ENCODE measurements at regions not wholly inside any gene's neighbourhood (a gene's known extent, or its start where the extent isn't known, plus 50 kb on each side); places are given as distances from the start of the nearest gene placed in this dataset.

- no peak for TF ChIP-seq YY1 (IDR thresholded peaks at IDR 0.05; ENCODE audit: low read depth, low read length)
These were observed 757.5 kb upstream of the TMEFF2 start (continued) for GRCh38 chr2:192952245-192952644.

GRCh38 chr2:192948316-192948715 is 753.6 kb upstream of the TMEFF2 start:
- intact Hi-C loops (cut with micrococcal nuclease; ENCODE audit: unreplicated experiment) (no loop called here), in situ Hi-C loops (cut with MboI) (no loop called here)
- no peaks in the 10 kb centered on the region for H3K27me3 ChIP-seq (replicated peaks in 1 of 2; ENCODE audit: control insufficient read depth in 2 of 2, insufficient read depth in 2 of 2, low read length in 1 of 2)
- H3K4me1 ChIP-seq (ENCODE audit: control insufficient read depth, insufficient read depth, low read length) = no peaks in the 10 kb centered on the region
- H3K9ac ChIP-seq (ENCODE audit: control insufficient read depth, insufficient read depth, low read length) = no peak overlapping the region
- CTCF ChIA-PET = no interaction called here
- DNase-seq (ENCODE audit: low read depth, low spot score) (no peak), FAIRE-seq (no peak), ATAC-seq (no peak)
- no peaks in the 10 kb centered on the region for H3K36me3 ChIP-seq (ENCODE audit: control insufficient read depth in 2 of 2, insufficient read depth in 2 of 2, low read length in 1 of 2)
- no TSS peak for BruUV-seq (replicated peaks)
- H3K9me3 ChIP-seq (replicated peaks; ENCODE audit: control insufficient read depth, insufficient read depth, low read length) = no peaks in the 10 kb centered on the region
- RAD21 ChIA-PET (ENCODE audit: unreplicated experiment) = no interaction called here
- H4K20me1 ChIP-seq (ENCODE audit: control insufficient read depth, insufficient read depth) = no peaks in the 10 kb centered on the region
- no peaks in the 10 kb centered on the region for H3K79me2 ChIP-seq (ENCODE audit: control insufficient read depth, insufficient read depth, low read length)
- POLR2A ChIA-PET = no interaction called here
- TF ChIP-seq KDM1A (IDR thresholded peaks at IDR 0.05; ENCODE audit: borderline replicate concordance) = no peak
- TF ChIP-seq ATF2 (IDR thresholded peaks at IDR 0.05; ENCODE audit: low read length) = no peak
- TF ChIP-seq NKRF (conservative IDR thresholded peaks at IDR 0.05) = no peak
- no peak for TF ChIP-seq STAT3 (IDR thresholded peaks at IDR 0.05; ENCODE audit: low read depth, low read length)
- TF ChIP-seq RELA (IDR thresholded peaks at IDR 0.05; ENCODE audit: borderline replicate concordance, partially characterized antibody) = no peak
- no peak for TF ChIP-seq ZNF622 (IDR thresholded peaks at IDR 0.05)
- no peak for TF ChIP-seq POLR2A (IDR thresholded peaks at IDR 0.05; ENCODE audit: low read depth, low read length)
- TF ChIP-seq POLR2AphosphoS5 (IDR thresholded peaks at IDR 0.05; ENCODE audit: low read length) = no peak
- TF ChIP-seq YBX1 (IDR thresholded peaks at IDR 0.05) = no peak
- TF ChIP-seq EZH2 (IDR thresholded peaks at IDR 0.05; ENCODE audit: borderline replicate concordance, control insufficient read depth, low read depth, low read length) = no peak
- no peak for TF ChIP-seq ZNF274 (IDR thresholded peaks at IDR 0.05; ENCODE audit: insufficient read depth, insufficient read length)
- no peak for TF ChIP-seq PAX8 (IDR thresholded peaks at IDR 0.05)
- no peak for TF ChIP-seq SMARCA5 (IDR thresholded peaks at IDR 0.05)
- TF ChIP-seq CHD4 (IDR thresholded peaks at IDR 0.05) = no peak
- TF ChIP-seq PRDM15 (CRISPR knock-in tag; IDR thresholded peaks at IDR 0.05) = no peak
- TF ChIP-seq NBN (IDR thresholded peaks at IDR 0.05) = no peak
- H3K4me3 ChIP-seq = no peak overlapping the region
- 0% methylated on average over 3 of the region's 3 CpGs for WGBS (ENCODE audit: insufficient coverage, insufficient replicate concordance, low lambda C conversion rate, missing lambda C conversion rate)
- no peak overlapping the region for H3K27ac ChIP-seq (ENCODE audit: control insufficient read depth, insufficient read depth)
- SMC1A ChIA-PET (ENCODE audit: uncharacterized antibody, unreplicated experiment) = no interaction called here
- H3K4me2 ChIP-seq (ENCODE audit: control insufficient read depth, insufficient read depth) = no peak overlapping the region
- H2AFZ ChIP-seq (ENCODE audit: control insufficient read depth, low read depth, low read length) = no peak overlapping the region

Measured in GM12878 (cell line).